Epithelial cell of proximal tubule (primary cell): ENCODE measurements at regions not wholly inside any gene's neighbourhood (a gene's known extent, or its start where the extent isn't known, plus 50 kb on each side); places are given as distances from the start of the nearest gene placed in this dataset.

Source experiments
- DNase-seq: peaks from one replicate; pipeline ENCODE4 v3.0.0-alpha.2; 2011; ENCODE audit warnings: low read depth
- H3K4me3 ChIP-seq: 2 replicates; pipeline ENCODE4 v1.5.1; 2011; ENCODE audit warnings: low read depth, mild to moderate bottlenecking, low read length
- CTCF ChIP-seq: conservative IDR thresholded peaks from 2 replicates; pipeline ENCODE4 v1.5.1; 2012; ENCODE audit warnings: low read depth, mild to moderate bottlenecking, low read length

GRCh38 chr11:13891911-13892310 lies 70.6 kb upstream of the SPON1 start:
- no peak overlapping the region for H3K4me3 ChIP-seq
- DNase-seq: no peak
- no peak for TF ChIP-seq CTCF

- TF ChIP-seq CTCF: no peak
- DNase-seq: peak; percentile 62
Measured at GRCh38 chr11:13896175-13896980, 66.1 kb upstream of the SPON1 start.

GRCh38 chr11:13896981-13897353 lies 65.6 kb upstream of the SPON1 start:
- H3K4me3 ChIP-seq: no peak overlapping the region
- DNase-seq: no peak
- TF ChIP-seq CTCF: no peak

More at GRCh38 chr11:13896175-13896980, 66.1 kb upstream of the SPON1 start:
- no peak overlapping the region for H3K4me3 ChIP-seq

GRCh38 chr11:13897646-13898276 lies 64.8 kb upstream of the SPON1 start:
- DNase-seq: no peak
- no peak overlapping the region for H3K4me3 ChIP-seq
- TF ChIP-seq CTCF: no peak

- DNase-seq: no peak
- no peak for TF ChIP-seq CTCF
- no peak overlapping the region for H3K4me3 ChIP-seq
Measured at GRCh38 chr11:13899603-13900002, 62.9 kb upstream of the SPON1 start.

GRCh38 chr11:13902523-13902922 lies 60.0 kb upstream of the SPON1 start:
- no peak overlapping the region for H3K4me3 ChIP-seq
- no peak for DNase-seq
- no peak for TF ChIP-seq CTCF
